Mesothelial cell of epicardium (in vitro differentiated cells): ENCODE measurements at regions not wholly inside any gene's neighbourhood (a gene's known extent, or its start where the extent isn't known, plus 50 kb on each side); places are given as distances from the start of the nearest gene placed in this dataset.

Experiments used
- DNase-seq, 2 experiments: peaks; one replicate each; pipeline ENCODE4 v3.0.0; 2021; ENCODE audit warnings: low spot score in 2 of 2; ENCODE audit not compliant: unreplicated experiment in 2 of 2
- H3K27ac Mint-ChIP-seq: 2 replicates; pipeline ENCODE4 v1.8.0; 2021; ENCODE audit warnings: mixed read lengths
- H3K27me3 Mint-ChIP-seq: 2 replicates; pipeline ENCODE4 v1.8.0; 2021; ENCODE audit warnings: low read depth, mixed read lengths
- H3K36me3 Mint-ChIP-seq: 2 replicates; pipeline ENCODE4 v1.8.0; 2021; ENCODE audit warnings: mixed read lengths
- H3K4me1 Mint-ChIP-seq: 2 replicates; pipeline ENCODE4 v1.8.0; 2021; ENCODE audit warnings: mixed read lengths
- H3K4me3 Mint-ChIP-seq: 2 replicates; pipeline ENCODE4 v1.8.0; 2021; ENCODE audit warnings: mild to moderate bottlenecking, moderate library complexity, mixed read lengths
- H3K9me3 Mint-ChIP-seq: 2 replicates; pipeline ENCODE4 v1.8.0; 2021; ENCODE audit warnings: mixed read lengths
- TF ChIP-seq, protein P1 (sequence below): fragments of 200-600 bp; sonication (generic); IDR thresholded peaks from one replicate; pipeline ENCODE4 v1.5.0; 2021; ENCODE audit warnings: antibody characterized with exemption; ENCODE audit not compliant: unreplicated experiment

DNA sequence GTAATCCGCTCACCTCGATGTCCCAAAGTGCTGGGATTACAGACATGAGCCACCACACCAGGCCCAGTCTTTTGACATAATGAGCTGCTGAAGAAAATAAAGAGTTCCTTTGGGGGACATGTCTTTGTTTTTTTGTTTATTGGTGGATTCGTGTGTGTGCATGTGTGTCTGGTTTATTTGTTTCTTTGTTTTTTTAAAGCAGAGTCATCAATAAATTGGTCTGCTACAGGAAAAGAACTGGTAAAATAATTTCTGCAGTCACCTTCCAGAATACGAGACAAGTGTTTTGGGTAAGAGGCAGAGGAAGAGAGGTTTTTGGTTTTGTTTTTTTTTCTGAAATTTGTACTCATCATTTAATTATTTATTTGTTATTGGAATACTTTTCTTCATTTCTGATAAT is 51.5 kb upstream of the PPP3CA start:
- Mint-ChIP-seq H3K9me3 (no peaks in the 10 kb centered on the region), H3K4me1 (no peaks in the 10 kb centered on the region), H3K27ac (no peak overlapping the region), H3K36me3 (no peaks in the 10 kb centered on the region), H3K4me3 (no peak overlapping the region), H3K27me3 (no peaks in the 10 kb centered on the region)
- no peak for DNase-seq
- TF ChIP-seq, protein P1, sequence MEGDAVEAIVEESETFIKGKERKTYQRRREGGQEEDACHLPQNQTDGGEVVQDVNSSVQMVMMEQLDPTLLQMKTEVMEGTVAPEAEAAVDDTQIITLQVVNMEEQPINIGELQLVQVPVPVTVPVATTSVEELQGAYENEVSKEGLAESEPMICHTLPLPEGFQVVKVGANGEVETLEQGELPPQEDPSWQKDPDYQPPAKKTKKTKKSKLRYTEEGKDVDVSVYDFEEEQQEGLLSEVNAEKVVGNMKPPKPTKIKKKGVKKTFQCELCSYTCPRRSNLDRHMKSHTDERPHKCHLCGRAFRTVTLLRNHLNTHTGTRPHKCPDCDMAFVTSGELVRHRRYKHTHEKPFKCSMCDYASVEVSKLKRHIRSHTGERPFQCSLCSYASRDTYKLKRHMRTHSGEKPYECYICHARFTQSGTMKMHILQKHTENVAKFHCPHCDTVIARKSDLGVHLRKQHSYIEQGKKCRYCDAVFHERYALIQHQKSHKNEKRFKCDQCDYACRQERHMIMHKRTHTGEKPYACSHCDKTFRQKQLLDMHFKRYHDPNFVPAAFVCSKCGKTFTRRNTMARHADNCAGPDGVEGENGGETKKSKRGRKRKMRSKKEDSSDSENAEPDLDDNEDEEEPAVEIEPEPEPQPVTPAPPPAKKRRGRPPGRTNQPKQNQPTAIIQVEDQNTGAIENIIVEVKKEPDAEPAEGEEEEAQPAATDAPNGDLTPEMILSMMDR, result no peak
